ENCODE measurements at regions not wholly inside any gene's neighbourhood (a gene's known extent, or its start where the extent isn't known, plus 50 kb on each side); places are given as distances from the start of the nearest gene placed in this dataset.

DNA sequence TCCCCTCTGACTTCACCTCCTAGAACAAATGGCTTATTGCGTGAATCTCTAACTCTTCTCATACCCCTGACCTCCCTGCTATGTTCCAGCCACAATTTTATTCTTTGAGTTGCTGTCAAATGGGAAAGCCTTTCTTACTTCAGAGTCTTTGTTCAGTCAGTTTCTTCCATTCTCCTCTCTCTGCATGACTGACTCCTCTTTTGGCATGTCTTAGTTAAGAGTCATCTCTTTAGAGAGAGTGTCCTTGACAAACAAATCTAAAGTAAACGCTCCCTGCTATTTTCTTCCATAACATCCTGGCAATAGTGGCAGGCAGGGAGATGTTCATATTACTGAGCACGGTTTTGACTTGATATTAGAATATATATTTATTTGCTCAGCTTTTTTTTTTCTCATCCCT lies 170.7 kb upstream of the ERBB4 start:
- no peak for TF ChIP-seq POLR2A (IDR thresholded peaks at IDR 0.05; ENCODE audit: low read depth, low read length)
- TF ChIP-seq, protein P1, sequence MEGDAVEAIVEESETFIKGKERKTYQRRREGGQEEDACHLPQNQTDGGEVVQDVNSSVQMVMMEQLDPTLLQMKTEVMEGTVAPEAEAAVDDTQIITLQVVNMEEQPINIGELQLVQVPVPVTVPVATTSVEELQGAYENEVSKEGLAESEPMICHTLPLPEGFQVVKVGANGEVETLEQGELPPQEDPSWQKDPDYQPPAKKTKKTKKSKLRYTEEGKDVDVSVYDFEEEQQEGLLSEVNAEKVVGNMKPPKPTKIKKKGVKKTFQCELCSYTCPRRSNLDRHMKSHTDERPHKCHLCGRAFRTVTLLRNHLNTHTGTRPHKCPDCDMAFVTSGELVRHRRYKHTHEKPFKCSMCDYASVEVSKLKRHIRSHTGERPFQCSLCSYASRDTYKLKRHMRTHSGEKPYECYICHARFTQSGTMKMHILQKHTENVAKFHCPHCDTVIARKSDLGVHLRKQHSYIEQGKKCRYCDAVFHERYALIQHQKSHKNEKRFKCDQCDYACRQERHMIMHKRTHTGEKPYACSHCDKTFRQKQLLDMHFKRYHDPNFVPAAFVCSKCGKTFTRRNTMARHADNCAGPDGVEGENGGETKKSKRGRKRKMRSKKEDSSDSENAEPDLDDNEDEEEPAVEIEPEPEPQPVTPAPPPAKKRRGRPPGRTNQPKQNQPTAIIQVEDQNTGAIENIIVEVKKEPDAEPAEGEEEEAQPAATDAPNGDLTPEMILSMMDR (IDR thresholded peaks at IDR 0.05; ENCODE audit: extremely low read depth in 1 of 2, insufficient read depth in 1 of 2, low read depth in 1 of 2, low read length in 2 of 2): no peak
- TF ChIP-seq EZH2 (IDR thresholded peaks at IDR 0.05; ENCODE audit: borderline replicate concordance, low read depth, low read length, severe bottlenecking): no peak
- TF ChIP-seq POLR2AphosphoS5 (IDR thresholded peaks at IDR 0.05; ENCODE audit: insufficient read depth, low read depth, low read length): no peak
- TF ChIP-seq, protein P2, sequence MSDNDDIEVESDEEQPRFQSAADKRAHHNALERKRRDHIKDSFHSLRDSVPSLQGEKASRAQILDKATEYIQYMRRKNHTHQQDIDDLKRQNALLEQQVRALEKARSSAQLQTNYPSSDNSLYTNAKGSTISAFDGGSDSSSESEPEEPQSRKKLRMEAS (IDR thresholded peaks at IDR 0.05; ENCODE audit: insufficient read depth, insufficient read length): no peak
- TF ChIP-seq JUN (IDR thresholded peaks at IDR 0.05; ENCODE audit: borderline replicate concordance, insufficient read depth, insufficient read length, low read depth): no peak
- no peak for TF ChIP-seq FOS (IDR thresholded peaks at IDR 0.05; ENCODE audit: borderline replicate concordance, insufficient read depth, low read length)
